ENCODE measurements at regions not wholly inside any gene's neighbourhood (a gene's known extent, or its start where the extent isn't known, plus 50 kb on each side); places are given as distances from the start of the nearest gene placed in this dataset.

GRCh38 chr15:93324186-93324975, 235.4 kb upstream of the RGMA start:
- H2BK120ac ChIP-seq (ENCODE audit: low read depth, low read length) = no peak overlapping the region
- peaks cover 3% of the 10 kb centered on the region for H3K9me3 ChIP-seq (ENCODE audit: control insufficient read depth, low read length)
- no peak overlapping the region for H3K14ac ChIP-seq (ENCODE audit: low read length in 2 of 2)
- H2BK15ac ChIP-seq (ENCODE audit: low read depth, poor library complexity, severe bottlenecking) = no peak overlapping the region
- no peak overlapping the region for H3K23ac ChIP-seq (ENCODE audit: low read length in 2 of 2)
- no peak overlapping the region for H2AK5ac ChIP-seq (ENCODE audit: low read length, severe bottlenecking)
- H4K8ac ChIP-seq (ENCODE audit: low read length) = no peak overlapping the region
- H2BK12ac ChIP-seq (ENCODE audit: low read length in 2 of 2) = no peak overlapping the region
- H3K4ac ChIP-seq (ENCODE audit: low read depth in 1 of 2, low read length in 2 of 2) = no peak overlapping the region
- WGBS = 82% methylated on average over 4 of the region's 5 CpGs
- no peak overlapping the region for H4K91ac ChIP-seq (ENCODE audit: low read length)
- no peak overlapping the region for H3K4me2 ChIP-seq (ENCODE audit: low read length, poor library complexity, severe bottlenecking)
- DNase-seq = no peak
- no peaks in the 10 kb centered on the region for H3K27me3 ChIP-seq (ENCODE audit: control insufficient read depth in 1 of 2, insufficient read depth in 1 of 2, low read length in 2 of 2)
- H2AFZ ChIP-seq (ENCODE audit: low read depth, low read length) = no peak overlapping the region
- no peak overlapping the region for H3K27ac ChIP-seq (ENCODE audit: low read length, poor library complexity, severe bottlenecking)
- no peaks in the 10 kb centered on the region for H3K36me3 ChIP-seq (ENCODE audit: control insufficient read depth in 1 of 2, insufficient read depth in 2 of 2, low read depth in 1 of 2, low read length in 2 of 2)
- no peak overlapping the region for H2BK5ac ChIP-seq (ENCODE audit: low read depth, low read length, poor library complexity, severe bottlenecking)
- H3K18ac ChIP-seq (ENCODE audit: low read depth in 1 of 2, low read length in 2 of 2) = no peak overlapping the region
- H3K9ac ChIP-seq (ENCODE audit: low read length) = no peak overlapping the region
- no peak overlapping the region for H3K4me3 ChIP-seq (ENCODE audit: insufficient read depth in 1 of 2, low read depth in 1 of 2, low read length in 2 of 2)
- no peaks in the 10 kb centered on the region for H3K79me1 ChIP-seq (replicated peaks; ENCODE audit: low read length, poor library complexity, severe bottlenecking)
- H3K4me1 ChIP-seq (ENCODE audit: control insufficient read depth, insufficient read depth, low read depth, low read length) = peaks cover 2% of the 10 kb centered on the region

GRCh38 chr15:93321881-93322282, 232.9 kb upstream of the RGMA start:
- Histone ChIP-seq H3K18ac (ENCODE audit: low read depth in 1 of 2, low read length in 2 of 2) (no peak overlapping the region), H3K4me3 (ENCODE audit: insufficient read depth in 1 of 2, low read depth in 1 of 2, low read length in 2 of 2) (no peak overlapping the region), H2AK5ac (ENCODE audit: low read length, severe bottlenecking) (no peak overlapping the region), H2BK120ac (ENCODE audit: low read depth, low read length) (no peak overlapping the region), H3K4ac (ENCODE audit: low read depth in 1 of 2, low read length in 2 of 2) (no peak overlapping the region), H2AFZ (ENCODE audit: low read depth, low read length) (no peak overlapping the region), H3K4me2 (ENCODE audit: low read length, poor library complexity, severe bottlenecking) (no peak overlapping the region), H4K8ac (ENCODE audit: low read length) (no peak overlapping the region), H2BK5ac (ENCODE audit: low read depth, low read length, poor library complexity, severe bottlenecking) (no peak overlapping the region), H4K91ac (ENCODE audit: low read length) (no peak overlapping the region), H3K27ac (ENCODE audit: low read length, poor library complexity, severe bottlenecking) (peak overlapping the region; percentile 13), H3K79me1 (replicated peaks; ENCODE audit: low read length, poor library complexity, severe bottlenecking) (no peaks in the 10 kb centered on the region), H3K4me1 (ENCODE audit: control insufficient read depth, insufficient read depth, low read depth, low read length) (peaks cover 2% of the 10 kb centered on the region), H3K27me3 (ENCODE audit: control insufficient read depth in 1 of 2, insufficient read depth in 1 of 2, low read length in 2 of 2) (no peaks in the 10 kb centered on the region), H3K36me3 (ENCODE audit: control insufficient read depth in 1 of 2, insufficient read depth in 2 of 2, low read depth in 1 of 2, low read length in 2 of 2) (no peaks in the 10 kb centered on the region), H3K9me3 (ENCODE audit: control insufficient read depth, low read length) (peaks cover 3% of the 10 kb centered on the region), H3K9ac (ENCODE audit: low read length) (no peak overlapping the region), H2BK12ac (ENCODE audit: low read length in 2 of 2) (no peak overlapping the region), H3K23ac (ENCODE audit: low read length in 2 of 2) (no peak overlapping the region), H2BK15ac (ENCODE audit: low read depth, poor library complexity, severe bottlenecking) (no peak overlapping the region), H3K14ac (ENCODE audit: low read length in 2 of 2) (no peak overlapping the region)
- no peak for DNase-seq
- WGBS = 72% methylated on average over 8 of the region's 9 CpGs

GRCh38 chr15:93319121-93319814, 230.3 kb upstream of the RGMA start:
- no peak overlapping the region for H3K4ac ChIP-seq (ENCODE audit: low read depth in 1 of 2, low read length in 2 of 2)
- no peak overlapping the region for H3K14ac ChIP-seq (ENCODE audit: low read length in 2 of 2)
- no peak overlapping the region for H4K8ac ChIP-seq (ENCODE audit: low read length)
- H3K4me3 ChIP-seq (ENCODE audit: insufficient read depth in 1 of 2, low read depth in 1 of 2, low read length in 2 of 2) = no peak overlapping the region
- no peaks in the 10 kb centered on the region for H3K36me3 ChIP-seq (ENCODE audit: control insufficient read depth in 1 of 2, insufficient read depth in 2 of 2, low read depth in 1 of 2, low read length in 2 of 2)
- no peak overlapping the region for H2BK15ac ChIP-seq (ENCODE audit: low read depth, poor library complexity, severe bottlenecking)
- no peak overlapping the region for H3K9ac ChIP-seq (ENCODE audit: low read length)
- no peaks in the 10 kb centered on the region for H3K79me1 ChIP-seq (replicated peaks; ENCODE audit: low read length, poor library complexity, severe bottlenecking)
- H2BK5ac ChIP-seq (ENCODE audit: low read depth, low read length, poor library complexity, severe bottlenecking) = no peak overlapping the region
- no peak overlapping the region for H2BK120ac ChIP-seq (ENCODE audit: low read depth, low read length)
- no peak for DNase-seq
- no peak overlapping the region for H4K91ac ChIP-seq (ENCODE audit: low read length)
- H2AFZ ChIP-seq (ENCODE audit: low read depth, low read length) = no peak overlapping the region
- H3K4me1 ChIP-seq (ENCODE audit: control insufficient read depth, insufficient read depth, low read depth, low read length) = peaks cover 2% of the 10 kb centered on the region
- H3K18ac ChIP-seq (ENCODE audit: low read depth in 1 of 2, low read length in 2 of 2) = no peak overlapping the region
- no peak overlapping the region for H2BK12ac ChIP-seq (ENCODE audit: low read length in 2 of 2)
- H2AK5ac ChIP-seq (ENCODE audit: low read length, severe bottlenecking) = no peak overlapping the region
- H3K9me3 ChIP-seq (ENCODE audit: control insufficient read depth, low read length) = peaks cover 3% of the 10 kb centered on the region
- H3K4me2 ChIP-seq (ENCODE audit: low read length, poor library complexity, severe bottlenecking) = no peak overlapping the region
- WGBS = 79% methylated on average over 17 of the region's 19 CpGs
- H3K27ac ChIP-seq (ENCODE audit: low read length, poor library complexity, severe bottlenecking) = no peak overlapping the region
- H3K23ac ChIP-seq (ENCODE audit: low read length in 2 of 2) = no peak overlapping the region
- H3K27me3 ChIP-seq (ENCODE audit: control insufficient read depth in 1 of 2, insufficient read depth in 1 of 2, low read length in 2 of 2) = no peaks in the 10 kb centered on the region

GRCh38 chr15:93317772-93318171, 228.8 kb upstream of the RGMA start:
- no peak overlapping the region for H2AFZ ChIP-seq (ENCODE audit: low read depth, low read length)
- H3K14ac ChIP-seq (ENCODE audit: low read length in 2 of 2) = no peak overlapping the region
- no peak overlapping the region for H4K91ac ChIP-seq (ENCODE audit: low read length)
- H3K27ac ChIP-seq (ENCODE audit: low read length, poor library complexity, severe bottlenecking) = no peak overlapping the region
- H2BK5ac ChIP-seq (ENCODE audit: low read depth, low read length, poor library complexity, severe bottlenecking) = no peak overlapping the region
- H3K4me1 ChIP-seq (ENCODE audit: control insufficient read depth, insufficient read depth, low read depth, low read length) = peaks cover 2% of the 10 kb centered on the region
- no peak overlapping the region for H3K18ac ChIP-seq (ENCODE audit: low read depth in 1 of 2, low read length in 2 of 2)
- no peak overlapping the region for H3K23ac ChIP-seq (ENCODE audit: low read length in 2 of 2)
- H3K4me3 ChIP-seq (ENCODE audit: insufficient read depth in 1 of 2, low read depth in 1 of 2, low read length in 2 of 2) = no peak overlapping the region
- H3K9me3 ChIP-seq (ENCODE audit: control insufficient read depth, low read length) = peaks cover 3% of the 10 kb centered on the region
- no peak overlapping the region for H4K8ac ChIP-seq (ENCODE audit: low read length)
- H2BK12ac ChIP-seq (ENCODE audit: low read length in 2 of 2) = no peak overlapping the region
- no peak overlapping the region for H3K9ac ChIP-seq (ENCODE audit: low read length)
- no peak for DNase-seq
- no peak overlapping the region for H3K4ac ChIP-seq (ENCODE audit: low read depth in 1 of 2, low read length in 2 of 2)
- no peak overlapping the region for H2BK15ac ChIP-seq (ENCODE audit: low read depth, poor library complexity, severe bottlenecking)
- H3K4me2 ChIP-seq (ENCODE audit: low read length, poor library complexity, severe bottlenecking) = no peak overlapping the region
- H3K27me3 ChIP-seq (ENCODE audit: control insufficient read depth in 1 of 2, insufficient read depth in 1 of 2, low read length in 2 of 2) = no peaks in the 10 kb centered on the region
- H2AK5ac ChIP-seq (ENCODE audit: low read length, severe bottlenecking) = no peak overlapping the region
- WGBS = 66% methylated on average over 1 of the region's 4 CpGs
- H3K79me1 ChIP-seq (replicated peaks; ENCODE audit: low read length, poor library complexity, severe bottlenecking) = no peaks in the 10 kb centered on the region
- H2BK120ac ChIP-seq (ENCODE audit: low read depth, low read length) = no peak overlapping the region
- H3K36me3 ChIP-seq (ENCODE audit: control insufficient read depth in 1 of 2, insufficient read depth in 2 of 2, low read depth in 1 of 2, low read length in 2 of 2) = no peaks in the 10 kb centered on the region
